ENCODE measurements at regions not wholly inside any gene's neighbourhood (a gene's known extent, or its start where the extent isn't known, plus 50 kb on each side); places are given as distances from the start of the nearest gene placed in this dataset.

- H3K27ac ChIP-seq (ENCODE audit: low read depth, low read length) = no peak overlapping the region
- H3K4me3 ChIP-seq (ENCODE audit: low read depth in 1 of 2, low read length in 2 of 2) = no peak overlapping the region
- no peaks in the 10 kb centered on the region for H3K9me3 ChIP-seq (ENCODE audit: low read length)
- no peaks in the 10 kb centered on the region for H3K36me3 ChIP-seq (ENCODE audit: insufficient read depth, low read length)
- no peak overlapping the region for H3K9ac ChIP-seq (ENCODE audit: low read length)
- peaks cover 0 to 8% of the 10 kb centered on the region in 2 donors for H3K27me3 ChIP-seq (ENCODE audit: control insufficient read depth in 1 of 2, insufficient read depth in 2 of 2, low read length in 2 of 2)
- H3K4me1 ChIP-seq (ENCODE audit: insufficient read depth, low read length) = no peaks in the 10 kb centered on the region
Observed at GRCh38 chr21:41662161-41662560, 104.7 kb downstream of the RIPK4 start.

GRCh38 chr21:41660748-41661147, 106.1 kb downstream of the RIPK4 start:
- no peak overlapping the region for H3K27ac ChIP-seq (ENCODE audit: low read depth, low read length)
- H3K4me3 ChIP-seq (ENCODE audit: low read depth in 1 of 2, low read length in 2 of 2) = no peak overlapping the region
- no peaks in the 10 kb centered on the region for H3K4me1 ChIP-seq (ENCODE audit: insufficient read depth, low read length)
- H3K9ac ChIP-seq (ENCODE audit: low read length) = no peak overlapping the region
- peaks cover 0 to 8% of the 10 kb centered on the region in 2 donors for H3K27me3 ChIP-seq (ENCODE audit: control insufficient read depth in 1 of 2, insufficient read depth in 2 of 2, low read length in 2 of 2)
- no peaks in the 10 kb centered on the region for H3K9me3 ChIP-seq (ENCODE audit: low read length)
- no peaks in the 10 kb centered on the region for H3K36me3 ChIP-seq (ENCODE audit: insufficient read depth, low read length)

GRCh38 chr21:41659791-41660560, 106.9 kb downstream of the RIPK4 start:
- Histone ChIP-seq H3K4me3 (ENCODE audit: low read depth in 1 of 2, low read length in 2 of 2) (no peak overlapping the region), H3K36me3 (ENCODE audit: insufficient read depth, low read length) (no peaks in the 10 kb centered on the region), H3K9ac (ENCODE audit: low read length) (no peak overlapping the region), H3K27ac (ENCODE audit: low read depth, low read length) (no peak overlapping the region), H3K9me3 (ENCODE audit: low read length) (no peaks in the 10 kb centered on the region), H3K27me3 (ENCODE audit: control insufficient read depth in 1 of 2, insufficient read depth in 2 of 2, low read length in 2 of 2) (peaks cover 0 to 8% of the 10 kb centered on the region in 2 donors), H3K4me1 (ENCODE audit: insufficient read depth, low read length) (no peaks in the 10 kb centered on the region)

GRCh38 chr21:41656946-41657525, 109.8 kb downstream of the RIPK4 start:
- Histone ChIP-seq H3K9me3 (ENCODE audit: low read length) (no peaks in the 10 kb centered on the region), H3K4me3 (ENCODE audit: low read depth in 1 of 2, low read length in 2 of 2) (no peak overlapping the region), H3K27me3 (ENCODE audit: control insufficient read depth in 1 of 2, insufficient read depth in 2 of 2, low read length in 2 of 2) (peaks cover 0 to 15% of the 10 kb centered on the region in 2 donors), H3K4me1 (ENCODE audit: insufficient read depth, low read length) (no peaks in the 10 kb centered on the region), H3K36me3 (ENCODE audit: insufficient read depth, low read length) (no peaks in the 10 kb centered on the region), H3K27ac (ENCODE audit: low read depth, low read length) (no peak overlapping the region), H3K9ac (ENCODE audit: low read length) (no peak overlapping the region)

- Histone ChIP-seq H3K9me3 (ENCODE audit: low read length) (no peaks in the 10 kb centered on the region), H3K9ac (ENCODE audit: low read length) (no peak overlapping the region), H3K4me1 (ENCODE audit: insufficient read depth, low read length) (no peaks in the 10 kb centered on the region), H3K27me3 (ENCODE audit: control insufficient read depth in 1 of 2, insufficient read depth in 2 of 2, low read length in 2 of 2) (peaks cover 0 to 14% of the 10 kb centered on the region in 2 donors), H3K27ac (ENCODE audit: low read depth, low read length) (no peak overlapping the region), H3K4me3 (ENCODE audit: low read depth in 1 of 2, low read length in 2 of 2) (no peak overlapping the region), H3K36me3 (ENCODE audit: insufficient read depth, low read length) (no peaks in the 10 kb centered on the region)
Observed at GRCh38 chr21:41655259-41655658, 111.6 kb downstream of the RIPK4 start.

- Histone ChIP-seq H3K27me3 (ENCODE audit: control insufficient read depth in 1 of 2, insufficient read depth in 2 of 2, low read length in 2 of 2) (peaks cover 0 to 7% of the 10 kb centered on the region in 2 donors), H3K9ac (ENCODE audit: low read length) (no peak overlapping the region), H3K4me1 (ENCODE audit: insufficient read depth, low read length) (no peaks in the 10 kb centered on the region), H3K36me3 (ENCODE audit: insufficient read depth, low read length) (no peaks in the 10 kb centered on the region), H3K4me3 (ENCODE audit: low read depth in 1 of 2, low read length in 2 of 2) (no peak overlapping the region), H3K9me3 (ENCODE audit: low read length) (no peaks in the 10 kb centered on the region), H3K27ac (ENCODE audit: low read depth, low read length) (no peak overlapping the region)
Observed at GRCh38 chr21:41653954-41654491, 112.8 kb downstream of the RIPK4 start.

GRCh38 chr21:41653243-41653953, 113.5 kb downstream of the RIPK4 start:
- H3K36me3 ChIP-seq (ENCODE audit: insufficient read depth, low read length) = no peaks in the 10 kb centered on the region
- no peak overlapping the region for H3K4me3 ChIP-seq (ENCODE audit: low read depth in 1 of 2, low read length in 2 of 2)
- no peaks in the 10 kb centered on the region for H3K9me3 ChIP-seq (ENCODE audit: low read length)
- no peaks in the 10 kb centered on the region for H3K4me1 ChIP-seq (ENCODE audit: insufficient read depth, low read length)
- H3K9ac ChIP-seq (ENCODE audit: low read length) = no peak overlapping the region
- H3K27me3 ChIP-seq (ENCODE audit: control insufficient read depth in 1 of 2, insufficient read depth in 2 of 2, low read length in 2 of 2) = peaks cover 0 to 7% of the 10 kb centered on the region in 2 donors
- H3K27ac ChIP-seq (ENCODE audit: low read depth, low read length) = no peak overlapping the region

- H3K4me3 ChIP-seq (ENCODE audit: low read depth in 1 of 2, low read length in 2 of 2) = no peak overlapping the region
- no peak overlapping the region for H3K9ac ChIP-seq (ENCODE audit: low read length)
- no peaks in the 10 kb centered on the region for H3K9me3 ChIP-seq (ENCODE audit: low read length)
- H3K4me1 ChIP-seq (ENCODE audit: insufficient read depth, low read length) = no peaks in the 10 kb centered on the region
- peaks cover 0 to 7% of the 10 kb centered on the region in 2 donors for H3K27me3 ChIP-seq (ENCODE audit: control insufficient read depth in 1 of 2, insufficient read depth in 2 of 2, low read length in 2 of 2)
- no peak overlapping the region for H3K27ac ChIP-seq (ENCODE audit: low read depth, low read length)
- H3K36me3 ChIP-seq (ENCODE audit: insufficient read depth, low read length) = no peaks in the 10 kb centered on the region
Observed at GRCh38 chr21:41651830-41652229, 115.0 kb downstream of the RIPK4 start.

- no peak overlapping the region for H3K27ac ChIP-seq (ENCODE audit: low read depth, low read length)
- H3K36me3 ChIP-seq (ENCODE audit: insufficient read depth, low read length) = no peaks in the 10 kb centered on the region
- peaks cover 0 to 7% of the 10 kb centered on the region in 2 donors for H3K27me3 ChIP-seq (ENCODE audit: control insufficient read depth in 1 of 2, insufficient read depth in 2 of 2, low read length in 2 of 2)
- no peak overlapping the region for H3K9ac ChIP-seq (ENCODE audit: low read length)
- no peaks in the 10 kb centered on the region for H3K4me1 ChIP-seq (ENCODE audit: insufficient read depth, low read length)
- H3K9me3 ChIP-seq (ENCODE audit: low read length) = no peaks in the 10 kb centered on the region
- H3K4me3 ChIP-seq (ENCODE audit: low read depth in 1 of 2, low read length in 2 of 2) = no peak overlapping the region
Observed at GRCh38 chr21:41651406-41651805, 115.4 kb downstream of the RIPK4 start.

GRCh38 chr21:41650526-41651145, 116.2 kb downstream of the RIPK4 start:
- H3K27ac ChIP-seq (ENCODE audit: low read depth, low read length) = no peak overlapping the region
- H3K9me3 ChIP-seq (ENCODE audit: low read length) = no peaks in the 10 kb centered on the region
- no peaks in the 10 kb centered on the region for H3K4me1 ChIP-seq (ENCODE audit: insufficient read depth, low read length)
- no peaks in the 10 kb centered on the region for H3K36me3 ChIP-seq (ENCODE audit: insufficient read depth, low read length)
- peaks cover 0 to 7% of the 10 kb centered on the region in 2 donors for H3K27me3 ChIP-seq (ENCODE audit: control insufficient read depth in 1 of 2, insufficient read depth in 2 of 2, low read length in 2 of 2)
- H3K9ac ChIP-seq (ENCODE audit: low read length) = no peak overlapping the region
- no peak overlapping the region for H3K4me3 ChIP-seq (ENCODE audit: low read depth in 1 of 2, low read length in 2 of 2)

GRCh38 chr21:41648591-41649031, 118.2 kb downstream of the RIPK4 start:
- no peak overlapping the region for H3K27ac ChIP-seq (ENCODE audit: low read depth, low read length)
- H3K9ac ChIP-seq (ENCODE audit: low read length) = no peak overlapping the region
- peaks cover 0 to 5% of the 10 kb centered on the region in 2 donors for H3K27me3 ChIP-seq (ENCODE audit: control insufficient read depth in 1 of 2, insufficient read depth in 2 of 2, low read length in 2 of 2)
- H3K4me3 ChIP-seq (ENCODE audit: low read depth in 1 of 2, low read length in 2 of 2) = no peak overlapping the region
- H3K4me1 ChIP-seq (ENCODE audit: insufficient read depth, low read length) = no peaks in the 10 kb centered on the region
- no peaks in the 10 kb centered on the region for H3K36me3 ChIP-seq (ENCODE audit: insufficient read depth, low read length)
- no peaks in the 10 kb centered on the region for H3K9me3 ChIP-seq (ENCODE audit: low read length)
